ENCODE measurements at regions not wholly inside any gene's neighbourhood (a gene's known extent, or its start where the extent isn't known, plus 50 kb on each side); places are given as distances from the start of the nearest gene placed in this dataset.
"Not testable (repeated sequence)": the region's sequence is repeated elsewhere in the genome, so short reads cannot be mapped to it uniquely, and the experiment has no call there.

DNA sequence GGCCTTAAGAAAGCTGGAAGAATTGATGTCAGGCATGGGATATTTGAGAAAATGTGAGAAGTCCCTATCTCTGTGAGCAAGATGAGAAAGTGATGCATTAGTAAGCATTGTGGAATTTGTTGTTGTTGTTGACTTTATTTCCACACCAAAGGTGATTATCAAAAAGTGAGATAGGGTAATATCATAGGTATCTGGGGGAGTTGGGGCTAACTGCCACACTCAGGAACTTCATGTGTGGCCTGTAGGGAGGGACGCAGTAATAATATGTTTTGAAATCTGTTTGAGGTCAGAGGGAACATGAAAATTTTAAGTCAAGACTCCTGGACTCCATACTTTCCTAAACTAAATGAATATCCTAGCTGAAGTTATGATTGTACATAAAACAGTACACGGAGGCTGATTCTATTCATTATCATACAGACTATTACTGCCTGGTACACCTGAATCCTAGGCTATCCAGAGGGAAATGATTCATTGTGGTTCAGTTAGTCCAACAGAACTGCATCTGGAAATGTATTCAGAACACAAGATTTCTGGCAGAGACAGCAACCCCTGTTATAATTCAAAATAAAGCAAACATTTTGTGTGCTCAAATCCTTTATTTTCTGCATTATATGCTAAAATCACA, 304.8 kb downstream of the CPS1 start:
- DNase-seq = no peak

DNA sequence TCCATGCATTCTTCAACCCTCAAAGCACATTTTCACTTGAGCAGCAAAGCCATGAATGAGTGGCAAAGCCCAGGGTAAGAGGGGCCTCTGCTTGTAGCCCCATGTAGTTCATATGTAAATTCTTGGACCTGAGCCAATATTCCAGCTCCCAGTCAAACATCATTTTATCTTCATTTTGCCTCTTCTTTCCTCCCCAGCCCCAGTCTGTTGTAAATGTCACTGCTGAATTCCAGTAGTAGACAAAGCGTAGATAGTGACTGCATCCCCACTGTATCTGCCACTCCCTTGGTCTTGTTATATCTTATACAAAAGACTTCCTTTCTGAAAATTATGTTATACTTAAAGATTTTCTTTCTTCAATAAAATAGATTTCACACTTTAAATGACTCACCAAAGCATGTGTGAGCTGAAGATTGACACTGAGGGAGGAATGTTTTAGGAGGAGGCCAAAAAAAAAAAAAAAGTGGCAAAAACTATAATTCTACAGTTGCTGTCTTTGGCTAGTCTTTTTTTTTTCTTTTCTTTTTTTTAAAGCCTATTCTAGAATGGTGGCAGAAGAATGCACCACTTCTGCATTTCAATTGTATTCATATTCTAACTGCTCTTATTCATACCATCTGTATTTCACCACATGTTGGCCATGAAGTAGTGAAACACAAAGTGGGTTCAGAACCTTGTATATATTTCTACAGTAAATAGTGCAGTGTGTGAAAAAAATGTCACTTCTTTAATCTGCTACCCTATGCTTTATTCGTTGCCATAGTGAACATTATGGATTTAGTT, 306.1 kb downstream of the CPS1 start:
- DNase-seq = no peak

DNA sequence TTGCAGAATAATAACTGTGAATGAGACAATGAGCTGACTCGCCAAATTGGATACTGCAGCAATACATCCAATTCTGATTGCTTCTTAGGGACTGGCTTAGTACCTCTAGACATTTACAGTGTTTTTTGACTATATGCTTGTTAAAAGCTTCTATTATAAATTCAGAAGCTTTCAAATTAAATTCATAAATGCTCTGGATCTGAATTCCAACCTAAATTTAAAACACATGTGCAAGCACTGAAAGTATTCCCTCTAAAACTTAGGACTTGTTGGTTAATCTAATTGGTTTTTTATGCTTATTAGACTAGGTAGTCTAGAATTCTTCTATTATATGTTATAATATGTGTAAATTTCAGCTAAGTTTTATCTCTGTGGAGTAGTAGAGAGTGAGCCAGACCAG, 306.9 kb downstream of the CPS1 start:
- no peak for DNase-seq

DNA sequence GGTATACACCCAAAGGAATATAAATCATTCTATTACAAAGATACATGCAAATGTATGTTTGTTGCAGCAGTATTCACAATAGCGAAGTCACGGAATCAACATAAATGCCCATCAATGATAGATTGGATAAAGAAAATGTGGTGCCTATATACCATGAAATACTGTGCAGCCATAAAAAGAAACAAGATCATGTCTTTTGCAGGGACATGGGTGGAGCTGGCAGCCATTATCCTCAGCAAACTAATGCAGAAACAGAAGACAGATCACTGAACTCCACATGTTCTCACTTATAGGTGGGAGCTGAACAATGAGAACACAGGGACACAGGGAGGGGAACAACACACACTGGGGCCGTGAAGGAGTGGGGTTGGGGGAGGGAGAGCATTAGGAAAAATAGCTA, 315.2 kb downstream of the CPS1 start:
- not testable (repeated sequence) for DNase-seq

DNA sequence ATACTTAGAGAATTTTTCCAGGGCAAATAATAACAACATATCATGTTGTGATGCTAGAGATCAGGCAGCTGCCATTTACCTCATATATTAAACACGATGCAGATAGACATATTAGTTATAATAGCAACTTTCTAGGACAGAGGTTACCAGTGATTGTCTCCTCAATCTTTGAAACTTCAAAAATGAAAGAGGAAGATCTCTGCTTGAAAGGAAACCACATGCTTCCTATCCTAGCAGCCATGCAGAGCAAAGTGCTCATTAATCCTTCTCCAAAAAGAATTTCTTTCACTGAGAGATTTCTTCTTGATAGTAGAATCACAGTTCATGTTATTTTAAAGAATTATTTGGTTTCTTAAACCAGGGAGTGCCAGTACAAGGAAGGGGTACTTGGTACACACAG, 317.2 kb downstream of the CPS1 start:
- no peak for DNase-seq

DNA sequence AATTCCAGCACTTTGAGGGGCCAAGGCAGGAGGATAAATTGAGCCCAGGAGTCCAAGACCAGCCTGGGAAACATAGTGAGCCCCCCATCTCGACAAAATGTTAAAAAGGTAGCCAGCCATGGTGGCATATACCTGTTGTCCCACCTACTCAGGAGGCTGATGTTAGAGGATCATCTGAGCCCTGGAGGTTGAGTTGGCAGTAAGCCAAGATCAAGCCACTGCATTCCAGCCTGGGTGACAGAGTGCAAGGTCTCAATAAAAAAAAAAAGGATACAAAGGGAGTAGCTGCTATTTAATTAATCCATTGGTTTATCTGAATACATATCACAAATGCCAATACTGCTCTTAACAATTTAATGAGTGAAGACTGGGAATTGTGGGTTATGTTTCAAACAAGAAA, 327.8 kb downstream of the CPS1 start:
- DNase-seq = no peak

GRCh38 chr2:210888035-210888434, 331.6 kb downstream of the CPS1 start:
- DNase-seq = no peak

DNA sequence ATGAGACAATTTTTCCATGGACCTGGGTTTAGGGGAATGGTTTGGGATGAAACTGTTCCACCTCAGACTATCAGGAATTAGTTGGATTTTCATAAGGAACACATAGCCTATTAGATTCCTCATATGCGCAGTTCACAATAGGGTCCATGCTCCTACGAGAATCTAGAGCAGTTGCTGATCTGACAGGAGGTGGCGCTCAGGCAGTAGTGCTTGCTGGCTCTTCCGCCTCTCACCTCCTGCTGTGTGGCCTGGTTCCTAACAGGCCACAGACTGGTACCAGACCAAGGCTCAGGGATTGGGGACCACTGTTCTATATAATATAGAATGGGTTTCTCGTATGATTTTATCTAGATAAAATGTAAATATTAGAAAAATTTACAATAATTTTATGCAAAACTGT, 338.7 kb downstream of the CPS1 start:
- DNase-seq = no peak

DNA sequence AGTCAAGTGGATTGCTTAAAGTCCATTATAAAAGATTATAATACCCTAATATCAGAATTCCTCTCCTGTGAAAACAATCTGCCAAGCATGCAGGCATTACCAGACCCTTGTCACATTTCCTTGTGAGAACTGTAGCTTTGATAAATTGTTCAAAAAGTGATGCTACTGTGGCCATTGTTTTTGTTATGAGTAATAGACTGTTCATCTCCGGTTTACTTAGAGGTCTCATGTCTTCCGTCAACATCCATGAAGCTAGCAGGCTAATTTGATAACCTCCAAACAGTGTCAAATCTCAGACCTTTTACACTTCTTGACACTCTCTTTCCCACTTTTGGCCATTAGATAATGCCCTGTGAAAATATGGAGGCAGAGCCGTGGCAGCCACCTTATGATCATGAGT, 342.7 kb downstream of the CPS1 start:
- no peak for DNase-seq

DNA sequence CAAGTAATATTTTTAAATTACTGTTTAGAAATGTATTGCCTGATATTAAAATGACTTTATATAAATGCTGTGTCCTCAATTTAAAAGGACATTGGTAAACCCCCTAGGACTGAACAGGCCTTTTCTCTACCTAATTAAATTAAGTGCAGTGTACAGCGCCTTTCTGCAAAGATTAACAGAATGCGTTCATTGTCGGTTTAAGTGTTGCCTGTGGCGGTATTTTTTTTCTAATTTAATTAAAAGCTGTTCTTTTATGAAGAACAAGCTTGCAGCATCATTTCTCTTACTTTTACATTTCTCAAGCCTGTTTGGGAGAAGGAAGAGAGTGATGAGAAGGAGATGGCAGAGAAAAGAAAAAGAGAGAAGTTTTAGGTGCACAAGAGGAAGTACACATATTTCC, 344.9 kb downstream of the CPS1 start:
- no peak for DNase-seq

GRCh38 chr2:210912779-210913178, 356.4 kb downstream of the CPS1 start:
- DNase-seq = no peak

DNA sequence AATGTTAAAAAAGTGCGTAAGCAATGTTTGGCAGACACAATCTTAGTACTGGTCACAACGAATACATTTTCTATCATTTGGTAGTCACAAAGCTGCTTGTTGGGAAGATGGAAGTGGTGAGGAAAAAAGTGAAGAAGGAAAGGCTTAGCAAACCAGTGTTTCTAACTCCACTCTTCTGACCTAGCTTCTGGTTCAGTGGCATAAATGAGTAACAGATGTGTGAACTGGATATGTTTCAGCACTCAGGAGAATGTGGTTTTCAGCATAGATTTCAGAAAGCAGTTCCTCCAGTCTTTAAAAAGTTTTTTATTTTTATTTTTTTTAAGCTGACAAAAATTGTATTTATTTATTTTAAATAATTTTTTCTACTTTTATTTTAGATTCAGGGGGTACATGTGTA, 357.1 kb downstream of the CPS1 start:
- DNase-seq = no peak

DNA sequence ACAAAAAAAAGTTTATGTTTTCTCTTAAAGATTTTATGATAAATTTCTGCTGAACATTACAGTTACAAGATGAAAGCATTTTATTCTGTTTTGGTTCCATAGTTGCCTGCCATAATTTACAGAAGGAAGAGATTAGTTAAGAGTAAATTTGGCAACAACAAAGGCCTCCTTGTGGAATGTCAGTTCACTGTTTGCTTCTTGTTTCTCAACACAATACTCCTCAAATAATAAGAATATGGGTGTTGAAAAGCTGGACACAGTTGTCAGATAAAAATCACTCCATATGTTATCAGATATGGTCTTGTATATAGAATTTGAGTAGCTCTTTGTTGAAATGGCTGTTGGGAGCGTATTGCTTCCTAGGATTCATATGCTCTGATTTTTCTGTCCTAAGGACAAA, 359.5 kb downstream of the CPS1 start:
- DNase-seq = no peak

GRCh38 chr2:210917465-210917864, 361.1 kb downstream of the CPS1 start:
- DNase-seq = no peak

- DNase-seq = no peak
Measured at GRCh38 chr2:210919128-210919527, 362.7 kb downstream of the CPS1 start.

- no peak for DNase-seq
Measured at GRCh38 chr2:210922419-210922818, 366.0 kb downstream of the CPS1 start.

GRCh38 chr2:210928714-210929113, 372.3 kb downstream of the CPS1 start:
- DNase-seq = no peak

DNA sequence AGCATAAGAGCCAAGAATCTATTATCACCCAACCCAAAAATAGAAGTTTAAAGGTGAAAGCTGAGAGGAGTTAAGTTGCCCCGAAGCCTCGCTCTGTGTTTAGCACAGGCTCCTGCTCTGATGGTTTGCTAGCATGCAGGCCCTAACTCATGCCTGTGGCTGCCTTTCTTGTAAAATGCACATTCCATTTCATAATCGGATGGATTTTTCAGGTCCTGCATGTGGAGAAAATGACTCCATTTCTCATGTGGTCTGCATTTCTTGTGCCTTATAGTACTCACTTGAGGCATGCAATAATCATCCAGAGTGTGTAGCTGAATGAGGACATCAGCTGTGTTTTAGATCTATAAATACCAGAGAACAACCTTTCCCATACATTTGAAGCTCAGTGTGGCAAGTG, 381.8 kb downstream of the CPS1 start:
- DNase-seq = no peak

- DNase-seq = no peak
Measured at GRCh38 chr2:210946395-210946794, 390.0 kb downstream of the CPS1 start.

- not testable (repeated sequence) for DNase-seq
Measured at GRCh38 chr2:210950434-210951060, 394.1 kb downstream of the CPS1 start.

DNA sequence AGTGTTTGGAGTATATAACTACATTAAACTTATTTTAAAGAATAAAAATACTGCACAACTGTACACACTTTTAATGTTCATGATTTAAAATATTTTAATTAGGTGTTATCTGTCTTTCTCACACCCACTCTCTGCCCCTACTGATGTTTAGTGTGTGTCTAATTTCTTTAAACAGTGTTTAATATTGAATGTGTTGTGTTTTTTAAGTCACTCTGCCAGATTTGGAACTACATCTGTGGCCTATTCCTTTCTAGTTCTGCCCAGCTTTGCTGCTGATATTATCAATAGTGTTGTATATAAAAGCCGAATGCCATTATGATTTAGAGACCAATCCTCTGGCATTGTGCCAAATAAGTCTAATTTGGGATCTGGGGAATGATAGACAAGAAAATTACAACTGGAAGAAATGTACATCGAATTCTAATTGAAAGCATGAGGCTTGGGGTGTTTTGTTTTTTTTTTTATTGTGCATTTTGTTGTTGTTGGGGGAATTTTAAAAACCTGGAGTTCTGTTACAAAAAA, 398.0 kb downstream of the CPS1 start:
- DNase-seq = no peak

DNA sequence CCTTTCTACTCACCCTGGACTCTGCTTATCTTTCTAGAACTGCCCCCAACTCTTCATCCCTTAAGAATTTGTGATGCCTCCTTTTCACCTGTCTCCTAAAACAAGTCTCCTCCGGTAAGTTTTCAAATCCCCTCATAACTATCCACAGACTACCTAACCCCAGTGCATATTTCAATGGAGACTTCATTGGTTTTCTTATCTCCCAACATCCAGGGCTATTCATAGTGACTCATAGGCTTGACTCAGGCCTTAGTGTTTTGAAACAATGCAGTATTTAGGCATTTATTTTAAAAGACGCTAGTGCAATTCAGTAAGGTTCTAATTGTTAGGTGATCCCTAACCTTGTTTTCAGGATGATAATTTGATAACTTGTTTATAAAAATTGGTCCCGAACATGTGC, 399.2 kb downstream of the CPS1 start:
- no peak for DNase-seq

GRCh38 chr2:210956101-210956500, 399.7 kb downstream of the CPS1 start:
- no peak for DNase-seq

GRCh38 chr2:210961249-210961648, 404.9 kb downstream of the CPS1 start:
- DNase-seq = no peak
